ENCODE measurements at regions not wholly inside any gene's neighbourhood (a gene's known extent, or its start where the extent isn't known, plus 50 kb on each side); places are given as distances from the start of the nearest gene placed in this dataset.

DNA sequence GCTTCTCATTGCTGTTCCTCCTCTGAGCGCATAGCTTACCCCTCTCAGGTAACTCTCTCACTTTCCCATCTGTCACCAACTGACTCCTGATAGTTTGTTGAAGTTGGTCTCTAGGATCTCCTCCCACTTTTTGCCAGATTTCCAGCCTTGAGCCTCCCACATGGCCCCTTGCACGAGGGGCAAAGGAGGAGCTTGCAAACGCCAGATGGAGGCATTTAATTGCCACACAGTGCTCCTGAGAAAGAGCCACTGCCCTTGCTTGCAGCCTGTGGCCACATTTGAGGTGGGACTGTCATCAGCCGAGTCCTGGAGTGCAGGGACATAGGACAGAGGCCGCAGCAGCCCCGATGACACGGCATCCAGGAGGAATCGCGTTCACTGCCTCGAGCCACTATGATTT lies 348.7 kb downstream of the SMOC2 start:
- TF ChIP-seq, protein P1, sequence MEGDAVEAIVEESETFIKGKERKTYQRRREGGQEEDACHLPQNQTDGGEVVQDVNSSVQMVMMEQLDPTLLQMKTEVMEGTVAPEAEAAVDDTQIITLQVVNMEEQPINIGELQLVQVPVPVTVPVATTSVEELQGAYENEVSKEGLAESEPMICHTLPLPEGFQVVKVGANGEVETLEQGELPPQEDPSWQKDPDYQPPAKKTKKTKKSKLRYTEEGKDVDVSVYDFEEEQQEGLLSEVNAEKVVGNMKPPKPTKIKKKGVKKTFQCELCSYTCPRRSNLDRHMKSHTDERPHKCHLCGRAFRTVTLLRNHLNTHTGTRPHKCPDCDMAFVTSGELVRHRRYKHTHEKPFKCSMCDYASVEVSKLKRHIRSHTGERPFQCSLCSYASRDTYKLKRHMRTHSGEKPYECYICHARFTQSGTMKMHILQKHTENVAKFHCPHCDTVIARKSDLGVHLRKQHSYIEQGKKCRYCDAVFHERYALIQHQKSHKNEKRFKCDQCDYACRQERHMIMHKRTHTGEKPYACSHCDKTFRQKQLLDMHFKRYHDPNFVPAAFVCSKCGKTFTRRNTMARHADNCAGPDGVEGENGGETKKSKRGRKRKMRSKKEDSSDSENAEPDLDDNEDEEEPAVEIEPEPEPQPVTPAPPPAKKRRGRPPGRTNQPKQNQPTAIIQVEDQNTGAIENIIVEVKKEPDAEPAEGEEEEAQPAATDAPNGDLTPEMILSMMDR (IDR thresholded peaks at IDR 0.05), result no peak
- no peak for TF ChIP-seq POLR2A (IDR thresholded peaks at IDR 0.05)
